ENCODE measurements at regions not wholly inside any gene's neighbourhood (a gene's known extent, or its start where the extent isn't known, plus 50 kb on each side); places are given as distances from the start of the nearest gene placed in this dataset.

- no peak for DNase-seq
- intact Hi-C loops (cut with DNase I): no loop called here
- no peak for ATAC-seq
Measured at GRCh38 chr4:30835044-30835443, 114.9 kb downstream of the PCDH7 start.

GRCh38 chr4:30836231-30836630 lies 116.1 kb downstream of the PCDH7 start:
- no peak for DNase-seq
- intact Hi-C loops (cut with DNase I): no loop called here

GRCh38 chr4:30837131-30837539 lies 117.0 kb downstream of the PCDH7 start:
- peak in 1 of 2 donors; percentile 77 for ATAC-seq
- DNase-seq: no peak
- intact Hi-C loops (cut with DNase I): no loop called here

More at GRCh38 chr4:30836231-30836630, 116.1 kb downstream of the PCDH7 start:
- no peak for ATAC-seq

- intact Hi-C loops (cut with DNase I): no loop called here
- no peak for ATAC-seq
- no peak for DNase-seq
Measured at GRCh38 chr4:30837861-30838260, 117.7 kb downstream of the PCDH7 start.

- intact Hi-C loops (cut with DNase I): no loop called here
- ATAC-seq (no peak), DNase-seq (no peak)
Measured at GRCh38 chr4:30838331-30838730, 118.2 kb downstream of the PCDH7 start.

GRCh38 chr4:30839583-30840520 lies 119.7 kb downstream of the PCDH7 start:
- ATAC-seq: no peak
- intact Hi-C loops (cut with DNase I): no loop called here
- no peak for DNase-seq

GRCh38 chr4:30840571-30840970 lies 120.4 kb downstream of the PCDH7 start:
- intact Hi-C loops (cut with DNase I): no loop called here
- ATAC-seq (no peak), DNase-seq (no peak)

GRCh38 chr4:30842142-30842541 lies 122.0 kb downstream of the PCDH7 start:
- DNase-seq (no peak), ATAC-seq (no peak)
- intact Hi-C loops (cut with DNase I): no loop called here

- ATAC-seq (no peak), DNase-seq (no peak)
- intact Hi-C loops (cut with DNase I): no loop called here
Measured at GRCh38 chr4:30842689-30843088, 122.5 kb downstream of the PCDH7 start.

- no peak for ATAC-seq
- no peak for DNase-seq
- intact Hi-C loops (cut with DNase I): no loop called here
Measured at GRCh38 chr4:30844861-30845582, 124.9 kb downstream of the PCDH7 start.

GRCh38 chr4:30847167-30847566 lies 127.0 kb downstream of the PCDH7 start:
- DNase-seq (no peak), ATAC-seq (no peak)
- intact Hi-C loops (cut with DNase I): no loop called here

- ATAC-seq (no peak), DNase-seq (no peak)
- intact Hi-C loops (cut with DNase I): no loop called here
Measured at GRCh38 chr4:30847958-30848357, 127.8 kb downstream of the PCDH7 start.

GRCh38 chr4:30854531-30854930 lies 134.4 kb downstream of the PCDH7 start:
- ATAC-seq: no peak
- no peak for DNase-seq
- intact Hi-C loops (cut with DNase I): no loop called here

GRCh38 chr4:30855232-30855631 lies 135.1 kb downstream of the PCDH7 start:
- ATAC-seq (no peak), DNase-seq (no peak)
- intact Hi-C loops (cut with DNase I): no loop called here

GRCh38 chr4:30856795-30857564 lies 136.8 kb downstream of the PCDH7 start:
- DNase-seq: no peak
- no peak for ATAC-seq
- intact Hi-C loops (cut with DNase I): no loop called here

GRCh38 chr4:30860978-30861377 lies 140.8 kb downstream of the PCDH7 start:
- no peak for DNase-seq
- no peak for ATAC-seq
- intact Hi-C loops (cut with DNase I): no loop called here

GRCh38 chr4:30862196-30862595 lies 142.0 kb downstream of the PCDH7 start:
- ATAC-seq (no peak), DNase-seq (no peak)
- intact Hi-C loops (cut with DNase I): no loop called here

- intact Hi-C loops (cut with DNase I): no loop called here
- no peak for ATAC-seq
Measured at GRCh38 chr4:30863021-30863420, 142.9 kb downstream of the PCDH7 start.

GRCh38 chr4:30865691-30866090 lies 145.5 kb downstream of the PCDH7 start:
- no peak for ATAC-seq
- intact Hi-C loops (cut with DNase I): no loop called here
- no peak for DNase-seq

More at GRCh38 chr4:30863021-30863420, 142.9 kb downstream of the PCDH7 start:
- DNase-seq: no peak

- intact Hi-C loops (cut with DNase I): no loop called here
- no peak for DNase-seq
- no peak for ATAC-seq
Measured at GRCh38 chr4:30866346-30866745, 146.2 kb downstream of the PCDH7 start.

Measured in left cardiac atrium (tissue), 4 donors.